ENCODE measurements at regions not wholly inside any gene's neighbourhood (a gene's known extent, or its start where the extent isn't known, plus 50 kb on each side); places are given as distances from the start of the nearest gene placed in this dataset.
A peak's percentile ranks its signal among the peaks of the same experiment; 100 is the strongest.
"Not testable (repeated sequence)": the region's sequence is repeated elsewhere in the genome, so short reads cannot be mapped to it uniquely, and the experiment has no call there.

GRCh38 chr17:27365329-27365945 is 71.5 kb downstream of the WSB1 start:
- DNase-seq = not testable (repeated sequence)

- no peak for DNase-seq
These were observed 72.5 kb downstream of the WSB1 start for GRCh38 chr17:27366437-27366836.

GRCh38 chr17:27367121-27367981 is 73.4 kb downstream of the WSB1 start:
- DNase-seq = no peak

- no peak for DNase-seq
These were observed 74.4 kb downstream of the WSB1 start for GRCh38 chr17:27368151-27368795.

GRCh38 chr17:27368980-27369379 is 75.1 kb downstream of the WSB1 start:
- DNase-seq = no peak

GRCh38 chr17:27370776-27371175 is 76.9 kb downstream of the WSB1 start:
- no peak for DNase-seq

GRCh38 chr17:27373695-27374094 is 79.8 kb downstream of the WSB1 start:
- DNase-seq = not testable (repeated sequence)

GRCh38 chr17:27376637-27377547 is 79.4 kb upstream of the KSR1 start:
- no peak for DNase-seq

- DNase-seq = no peak
These were observed 77.6 kb upstream of the KSR1 start for GRCh38 chr17:27378482-27379175.

- peak; percentile 62 for DNase-seq
These were observed 76.2 kb upstream of the KSR1 start for GRCh38 chr17:27379888-27380533.

- DNase-seq = no peak
These were observed 75.7 kb upstream of the KSR1 start for GRCh38 chr17:27380551-27380950.

GRCh38 chr17:27381007-27381501 is 75.2 kb upstream of the KSR1 start:
- DNase-seq = peak; percentile 64

GRCh38 chr17:27382025-27382424 is 74.2 kb upstream of the KSR1 start:
- no peak for DNase-seq

- DNase-seq = peak; percentile 92
These were observed 72.0 kb upstream of the KSR1 start for GRCh38 chr17:27384261-27384701.

- peak; percentile 56 for DNase-seq
These were observed 71.5 kb upstream of the KSR1 start for GRCh38 chr17:27384726-27385125.

- no peak for DNase-seq
These were observed 70.6 kb upstream of the KSR1 start for GRCh38 chr17:27385626-27386025.

- no peak for DNase-seq
These were observed 69.8 kb upstream of the KSR1 start for GRCh38 chr17:27386206-27387075.

GRCh38 chr17:27389542-27390140 is 66.6 kb upstream of the KSR1 start:
- no peak for DNase-seq

GRCh38 chr17:27390540-27390939 is 65.7 kb upstream of the KSR1 start:
- DNase-seq = no peak

GRCh38 chr17:27391427-27391826 is 64.8 kb upstream of the KSR1 start:
- no peak for DNase-seq

Measured in fibroblast of skin of scalp (primary cell).